AG04450 (cell line): ENCODE measurements at regions not wholly inside any gene's neighbourhood (a gene's known extent, or its start where the extent isn't known, plus 50 kb on each side); places are given as distances from the start of the nearest gene placed in this dataset.

Source experiments
- CTCF ChIA-PET: fragments of 300-600, 350-600 bp; formaldehyde crosslinking; extraction: SDS; loops from one replicate; lab custom pipeline; 2022; ENCODE audit warnings: antibody characterized with exemption, inconsistent platforms; lab: Charles Lee
- POLR2A ChIA-PET: fragments of 350-600 bp; formaldehyde crosslinking; extraction: SDS; loops from one replicate; lab custom pipeline; 2021; ENCODE audit warnings: antibody characterized with exemption, inconsistent platforms; lab: Yijun Ruan, JAX
- DNase-seq: peaks from one replicate; pipeline ENCODE4 v3.0.0-alpha.2; 2011; ENCODE audit warnings: low read depth, low spot score
- H3K27ac ChIP-seq: one replicate; pipeline ENCODE4 v1.5.1; 2012; ENCODE audit warnings: low read depth, low read length, control low read depth
- H3K27me3 ChIP-seq: one replicate; pipeline ENCODE4 v1.6.0; 2012; ENCODE audit warnings: low read length; ENCODE audit not compliant: control insufficient read depth, insufficient read depth
- H3K4me3 ChIP-seq: 2 replicates; pipeline ENCODE4 v1.5.1; 2011; ENCODE audit warnings: mild to moderate bottlenecking, low read depth, low read length, control low read depth
- H3K9me3 ChIP-seq: 2 replicates; pipeline ENCODE4 v1.5.1; 2012; ENCODE audit warnings: low read length; ENCODE audit not compliant: control insufficient read depth, insufficient read depth
- TF ChIP-seq, protein P1 (sequence below): IDR thresholded peaks from 2 replicates; pipeline ENCODE4 v1.5.1; 2011; ENCODE audit warnings: low read depth, low read length, control low read depth, inconsistent platforms

DNA sequence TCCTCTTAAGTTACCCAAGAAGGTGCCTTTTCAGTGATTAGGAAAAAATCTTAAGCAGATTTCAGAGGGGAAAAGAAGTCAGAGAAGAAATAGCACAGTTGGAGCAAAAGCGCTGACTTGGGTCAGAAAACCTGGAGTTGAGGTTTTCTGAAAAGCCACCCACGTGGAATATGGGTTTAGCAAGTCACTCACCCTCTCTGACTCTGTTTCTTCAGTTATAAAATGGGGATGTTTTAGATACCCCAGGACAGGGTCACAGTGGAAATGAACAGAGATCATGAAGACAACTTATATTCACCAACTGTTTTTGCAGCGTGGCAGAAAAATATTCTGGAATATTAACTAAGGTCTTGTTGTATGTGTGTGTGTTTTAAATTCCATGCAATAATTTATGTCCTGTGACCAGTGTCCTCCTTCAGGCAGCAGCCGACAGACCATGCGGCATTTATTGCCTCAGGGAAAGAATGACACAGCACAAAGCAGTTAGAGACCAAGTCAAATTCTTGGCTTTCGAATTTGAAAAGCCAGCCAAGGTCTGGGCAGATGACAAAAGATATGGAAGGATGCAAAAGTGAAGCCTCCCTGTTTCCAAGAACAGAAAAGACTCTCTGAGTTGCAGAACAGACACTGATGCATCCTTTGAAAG, 119.9 kb downstream of the MIAT start:
- Histone ChIP-seq H3K4me3 (no peak overlapping the region), H3K27ac (no peak overlapping the region), H3K9me3 (no peaks in the 10 kb centered on the region; the same call in none of the 2 replicates), H3K27me3 (no peaks in the 10 kb centered on the region)
- CTCF ChIA-PET = no interaction called here
- TF ChIP-seq, protein P1, sequence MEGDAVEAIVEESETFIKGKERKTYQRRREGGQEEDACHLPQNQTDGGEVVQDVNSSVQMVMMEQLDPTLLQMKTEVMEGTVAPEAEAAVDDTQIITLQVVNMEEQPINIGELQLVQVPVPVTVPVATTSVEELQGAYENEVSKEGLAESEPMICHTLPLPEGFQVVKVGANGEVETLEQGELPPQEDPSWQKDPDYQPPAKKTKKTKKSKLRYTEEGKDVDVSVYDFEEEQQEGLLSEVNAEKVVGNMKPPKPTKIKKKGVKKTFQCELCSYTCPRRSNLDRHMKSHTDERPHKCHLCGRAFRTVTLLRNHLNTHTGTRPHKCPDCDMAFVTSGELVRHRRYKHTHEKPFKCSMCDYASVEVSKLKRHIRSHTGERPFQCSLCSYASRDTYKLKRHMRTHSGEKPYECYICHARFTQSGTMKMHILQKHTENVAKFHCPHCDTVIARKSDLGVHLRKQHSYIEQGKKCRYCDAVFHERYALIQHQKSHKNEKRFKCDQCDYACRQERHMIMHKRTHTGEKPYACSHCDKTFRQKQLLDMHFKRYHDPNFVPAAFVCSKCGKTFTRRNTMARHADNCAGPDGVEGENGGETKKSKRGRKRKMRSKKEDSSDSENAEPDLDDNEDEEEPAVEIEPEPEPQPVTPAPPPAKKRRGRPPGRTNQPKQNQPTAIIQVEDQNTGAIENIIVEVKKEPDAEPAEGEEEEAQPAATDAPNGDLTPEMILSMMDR = no peak
- POLR2A ChIA-PET = no interaction called here
- DNase-seq = no peak

DNA sequence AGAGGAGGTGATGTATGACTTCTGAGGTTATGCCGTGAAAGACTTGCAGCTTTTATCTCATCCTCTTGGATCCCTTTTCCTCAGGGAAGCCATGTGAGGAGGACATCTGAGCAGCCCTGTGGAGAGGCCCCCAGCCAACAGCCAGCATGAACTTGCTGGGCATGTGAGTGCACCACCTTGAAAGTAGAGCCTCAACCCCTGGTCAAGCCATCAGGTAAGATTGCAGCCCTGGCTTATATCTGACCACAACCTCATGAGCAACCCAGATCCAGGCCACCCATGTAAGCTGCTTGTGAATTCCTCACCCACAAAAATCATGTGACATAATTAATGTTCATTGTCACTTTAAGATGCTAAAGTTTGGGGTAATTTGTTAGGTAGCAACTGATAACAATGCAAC, 121.0 kb downstream of the MIAT start:
- no peak for DNase-seq
- Histone ChIP-seq H3K4me3 (no peak overlapping the region), H3K27ac (no peak overlapping the region), H3K9me3 (no peaks in the 10 kb centered on the region; the same call in none of the 2 replicates), H3K27me3 (no peaks in the 10 kb centered on the region)
- TF ChIP-seq, protein P1 = no peak
- ChIA-PET CTCF (no interaction called here), POLR2A (no interaction called here)

DNA sequence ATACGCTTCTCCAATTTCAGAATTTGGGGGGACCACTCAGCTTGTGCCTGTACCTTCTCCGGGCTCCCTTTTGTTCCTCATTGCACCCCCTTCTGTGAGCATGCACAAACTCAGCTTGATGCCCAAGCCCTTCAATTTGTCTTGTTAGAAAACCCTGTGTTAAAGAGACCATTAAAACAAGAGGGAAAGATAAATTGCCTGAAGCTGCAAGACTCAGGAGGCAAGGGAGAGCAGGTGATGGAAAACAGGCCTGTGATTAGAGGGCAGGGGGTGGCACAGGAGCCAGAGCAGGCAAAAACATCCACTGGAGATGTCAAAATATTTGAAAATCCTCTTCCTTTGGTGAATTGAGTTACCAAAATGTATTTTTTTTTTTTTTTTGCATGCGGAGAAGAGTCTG, 121.7 kb downstream of the MIAT start:
- POLR2A ChIA-PET = no interaction called here
- TF ChIP-seq, protein P1 = no peak
- CTCF ChIA-PET = no interaction called here
- H3K27ac ChIP-seq = no peak overlapping the region
- H3K27me3 ChIP-seq = peaks cover 3% of the 10 kb centered on the region
- no peak overlapping the region for H3K4me3 ChIP-seq
- no peak for DNase-seq
- no peaks in the 10 kb centered on the region; the same call in none of the 2 replicates for H3K9me3 ChIP-seq

DNA sequence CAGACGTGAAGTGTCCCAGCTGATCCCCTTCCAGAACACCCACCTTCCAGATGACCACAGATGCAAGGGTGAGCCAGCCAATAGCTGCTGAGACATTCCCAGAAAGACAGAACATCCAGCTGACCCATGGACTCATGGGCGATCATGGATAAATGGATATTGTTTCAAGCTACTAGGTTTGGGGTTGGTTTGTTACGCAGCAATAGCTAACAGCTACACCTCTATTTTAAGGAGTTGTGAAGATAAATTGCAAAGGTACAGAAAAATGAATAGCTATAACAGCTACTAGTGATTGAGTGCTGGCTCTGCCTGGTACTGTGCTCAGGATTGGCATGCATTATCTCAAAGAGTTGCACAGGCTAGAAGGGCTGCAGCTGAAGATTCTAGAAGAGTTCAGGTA, 122.5 kb downstream of the MIAT start:
- no peak overlapping the region for H3K4me3 ChIP-seq
- ChIA-PET POLR2A (no interaction called here), CTCF (no interaction called here)
- no peaks in the 10 kb centered on the region; the same call in none of the 2 replicates for H3K9me3 ChIP-seq
- no peak overlapping the region for H3K27ac ChIP-seq
- peaks cover 5% of the 10 kb centered on the region for H3K27me3 ChIP-seq
- DNase-seq = no peak
- TF ChIP-seq, protein P1 = no peak

DNA sequence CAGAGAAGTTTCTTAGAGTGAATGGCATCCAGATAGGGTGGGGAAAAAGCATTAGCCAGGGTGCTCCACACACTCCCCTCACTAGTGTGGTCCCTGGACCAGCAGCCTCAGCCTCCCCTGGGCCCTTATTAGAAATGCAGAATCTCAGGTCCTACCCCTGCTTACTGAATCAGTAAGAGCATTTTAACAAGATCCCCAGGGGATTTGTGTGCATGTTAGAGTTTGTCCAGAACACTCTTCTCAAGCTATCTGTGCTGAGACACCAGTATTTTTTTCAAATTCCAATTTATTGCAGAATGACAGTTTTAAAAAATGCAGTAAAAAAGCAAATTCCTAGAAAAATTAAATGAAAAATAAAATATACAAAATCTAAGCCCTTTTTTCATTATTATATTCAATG, 123.1 kb downstream of the MIAT start:
- ChIA-PET CTCF (no interaction called here), POLR2A (no interaction called here)
- Histone ChIP-seq H3K9me3 (no peaks in the 10 kb centered on the region; the same call in none of the 2 replicates), H3K4me3 (no peak overlapping the region), H3K27me3 (peaks cover 5% of the 10 kb centered on the region), H3K27ac (no peak overlapping the region)
- TF ChIP-seq, protein P1 = no peak
- no peak for DNase-seq
